ENCODE measurements at regions not wholly inside any gene's neighbourhood (a gene's known extent, or its start where the extent isn't known, plus 50 kb on each side); places are given as distances from the start of the nearest gene placed in this dataset.
A peak's percentile ranks its signal among the peaks of the same experiment; 100 is the strongest.
"Not testable (repeated sequence)": the region's sequence is repeated elsewhere in the genome, so short reads cannot be mapped to it uniquely, and the experiment has no call there.

GRCh38 chr10:15921423-15921945 is 61.2 kb upstream of the MINDY3 start:
- not testable (repeated sequence) for H3K4me3 ChIP-seq (ENCODE audit: low read depth, low read length); DNase-seq (ENCODE audit: low read depth)

GRCh38 chr10:15931376-15931775 is 71.1 kb upstream of the MINDY3 start:
- DNase-seq (ENCODE audit: low read depth): no peak
- no peak for TF ChIP-seq CTCF (conservative IDR thresholded peaks at IDR 0.05; ENCODE audit: low read depth, low read length)
- no peak overlapping the region for H3K4me3 ChIP-seq (ENCODE audit: low read depth, low read length)

- peak; percentile 15 for DNase-seq (ENCODE audit: low read depth)
Measured at GRCh38 chr10:15939543-15939942, 79.2 kb upstream of the MINDY3 start.

GRCh38 chr10:15943426-15943825 is 83.1 kb upstream of the MINDY3 start:
- H3K4me3 ChIP-seq (ENCODE audit: low read depth, low read length): no peak overlapping the region
- no peak for DNase-seq (ENCODE audit: low read depth)
- TF ChIP-seq CTCF (conservative IDR thresholded peaks at IDR 0.05; ENCODE audit: low read depth, low read length): no peak

More at GRCh38 chr10:15939543-15939942, 79.2 kb upstream of the MINDY3 start:
- not testable (repeated sequence) for H3K4me3 ChIP-seq (ENCODE audit: low read depth, low read length)

GRCh38 chr10:15954188-15954587 is 93.9 kb upstream of the MINDY3 start:
- no peak overlapping the region for H3K4me3 ChIP-seq (ENCODE audit: low read depth, low read length)
- no peak for DNase-seq (ENCODE audit: low read depth)
- no peak for TF ChIP-seq CTCF (conservative IDR thresholded peaks at IDR 0.05; ENCODE audit: low read depth, low read length)

GRCh38 chr10:15960277-15960676 is 100.0 kb upstream of the MINDY3 start:
- TF ChIP-seq CTCF (conservative IDR thresholded peaks at IDR 0.05; ENCODE audit: low read depth, low read length): no peak
- DNase-seq (ENCODE audit: low read depth): no peak
- H3K4me3 ChIP-seq (ENCODE audit: low read depth, low read length): no peak overlapping the region

GRCh38 chr10:15972736-15973135 is 112.4 kb upstream of the MINDY3 start:
- not testable (repeated sequence) for DNase-seq (ENCODE audit: low read depth); H3K4me3 ChIP-seq (ENCODE audit: low read depth, low read length)

- no peak for DNase-seq (ENCODE audit: low read depth)
Measured at GRCh38 chr10:15985690-15986089, 125.4 kb upstream of the MINDY3 start.

More at GRCh38 chr10:15985690-15986089, 125.4 kb upstream of the MINDY3 start:
- no peak for TF ChIP-seq CTCF (conservative IDR thresholded peaks at IDR 0.05; ENCODE audit: low read depth, low read length)
- no peak overlapping the region for H3K4me3 ChIP-seq (ENCODE audit: low read depth, low read length)
